Stimulated activated naive B cell treated with anti-CD40 and anti-IgM and Interleukin-4, amounts not matched to agents 10 μg/mL and 1 μg/mL and 100 μg/mL, for 72 hours (primary cell): ENCODE measurements at regions not wholly inside any gene's neighbourhood (a gene's known extent, or its start where the extent isn't known, plus 50 kb on each side); places are given as distances from the start of the nearest gene placed in this dataset.

Experiments
- ATAC-seq, 2 donors: fragments of 150-1000 bp; cut with Tn5 transposase; replicated peaks; 2 replicates each; pipeline ENCODE4 v1.10.0; 2021; ENCODE audit warnings: moderate library complexity in 1 of 2
- DNase-seq: peaks from one replicate; pipeline ENCODE4 v3.0.0; 2021
- H3K27ac Mint-ChIP-seq: one replicate; pipeline ENCODE4 v1.8.0; 2022; ENCODE audit warnings: mild to moderate bottlenecking, mixed read lengths
- H3K27me3 Mint-ChIP-seq, 2 donors: one replicate each; pipeline ENCODE4 v1.8.0; 2022; ENCODE audit warnings: mixed read lengths in 2 of 2
- H3K36me3 Mint-ChIP-seq, 2 donors: one replicate each; pipeline ENCODE4 v1.8.0; 2022; ENCODE audit warnings: mixed read lengths in 2 of 2, mild to moderate bottlenecking in 1 of 2
- H3K4me1 Mint-ChIP-seq, 2 donors: one replicate each; pipeline ENCODE4 v1.8.0; 2022; ENCODE audit warnings: mixed read lengths in 2 of 2, mild to moderate bottlenecking in 1 of 2
- H3K4me3 Mint-ChIP-seq, 2 donors: one replicate each; pipeline ENCODE4 v1.8.0; 2022; ENCODE audit warnings: mild to moderate bottlenecking in 2 of 2, mixed read lengths in 2 of 2, moderate library complexity in 1 of 2
- H3K9me3 Mint-ChIP-seq, 2 donors: one replicate each; pipeline ENCODE4 v1.8.0; 2022; ENCODE audit warnings: mixed read lengths in 2 of 2, mild to moderate bottlenecking in 1 of 2

- Mint-ChIP-seq H3K4me3 (no peak overlapping the region), H3K9me3 (peaks cover 7 to 9% of the 10 kb centered on the region in 2 donors), H3K36me3 (peaks cover 3 to 4% of the 10 kb centered on the region in 2 donors), H3K4me1 (peaks cover 2 to 9% of the 10 kb centered on the region in 2 donors), H3K27ac (no peak overlapping the region), H3K27me3 (no peaks in the 10 kb centered on the region)
- ATAC-seq (no peak), DNase-seq (no peak)
These were observed 121.5 kb upstream of the MAN1A1 start for GRCh38 chr6:119470893-119471542.

DNA sequence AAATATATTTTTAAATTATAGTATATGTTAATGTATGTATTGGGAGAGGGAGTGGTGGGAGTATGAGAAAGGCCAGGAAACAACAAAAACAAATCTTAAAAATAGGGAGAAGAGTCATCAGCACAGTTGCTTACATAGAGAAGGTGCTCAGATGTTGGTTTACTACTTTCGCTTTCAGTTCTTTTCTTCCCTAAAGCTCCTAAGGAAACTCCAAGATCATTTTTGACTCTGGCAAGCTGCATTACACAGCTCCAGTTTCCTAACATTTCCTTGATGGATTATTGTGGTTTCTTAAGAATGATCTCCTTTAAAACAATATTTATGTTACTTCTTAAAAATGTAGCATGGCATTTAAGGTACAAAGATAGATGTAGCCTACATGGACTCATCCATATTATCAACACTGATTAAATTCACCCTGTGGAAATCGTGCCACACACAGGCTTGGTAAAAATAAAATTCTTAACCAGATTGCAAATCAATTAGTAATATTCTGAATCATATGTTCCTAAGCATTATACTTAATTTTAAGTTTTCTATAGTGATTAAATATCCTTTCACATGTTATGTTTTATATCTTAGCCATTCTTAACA lies 118.0 kb upstream of the MAN1A1 start:
- ATAC-seq (no peak), DNase-seq (no peak)
- Mint-ChIP-seq H3K27ac (no peak overlapping the region), H3K36me3 (peaks cover 5 to 14% of the 10 kb centered on the region in 2 donors), H3K4me1 (peaks cover 14 to 30% of the 10 kb centered on the region in 2 donors), H3K27me3 (no peaks in the 10 kb centered on the region), H3K4me3 (no peak overlapping the region), H3K9me3 (peaks cover 7 to 10% of the 10 kb centered on the region in 2 donors)

GRCh38 chr6:119466226-119466625 lies 116.7 kb upstream of the MAN1A1 start:
- no peak overlapping the region for H3K27ac Mint-ChIP-seq

DNA sequence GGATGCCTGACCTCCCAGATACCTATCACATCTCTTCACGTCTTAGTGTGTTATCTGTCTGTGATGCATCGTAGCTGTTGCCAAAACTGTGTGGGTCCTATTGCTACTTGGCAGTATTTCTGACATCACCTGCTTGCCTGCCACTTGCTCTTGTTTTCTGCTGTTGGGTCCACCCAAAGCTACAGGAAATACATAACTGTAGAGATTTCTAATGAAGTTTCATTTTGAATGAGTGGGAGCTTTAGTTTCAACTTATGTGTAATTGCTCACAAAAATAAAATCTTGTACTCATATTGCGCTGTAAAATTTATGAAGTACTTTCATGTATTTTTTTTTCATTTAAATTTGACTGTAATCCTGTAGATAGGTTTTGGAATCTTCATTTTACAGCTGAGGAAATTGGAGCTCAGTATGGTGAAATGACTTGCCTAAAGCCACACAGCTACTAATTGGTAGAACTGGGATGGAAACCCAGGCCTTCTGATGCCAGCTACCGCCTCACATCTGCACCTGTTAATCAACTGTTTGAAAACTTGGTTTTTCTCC lies 113.6 kb upstream of the MAN1A1 start:
- Mint-ChIP-seq H3K27me3 (no peaks in the 10 kb centered on the region), H3K4me3 (peak overlapping the region; percentile 20 to 34), H3K9me3 (peaks cover 15 to 20% of the 10 kb centered on the region in 2 donors), H3K4me1 (peaks cover 37 to 58% of the 10 kb centered on the region in 2 donors), H3K27ac (peak overlapping the region; percentile 84), H3K36me3 (peaks cover 9 to 26% of the 10 kb centered on the region in 2 donors)
- ATAC-seq: peak; percentile 89 to 90
- DNase-seq: no peak

More at GRCh38 chr6:119466226-119466625, 116.7 kb upstream of the MAN1A1 start:
- peaks cover 7 to 13% of the 10 kb centered on the region in 2 donors for H3K9me3 Mint-ChIP-seq
- H3K27me3 Mint-ChIP-seq: no peaks in the 10 kb centered on the region
- H3K36me3 Mint-ChIP-seq: peaks cover 6 to 15% of the 10 kb centered on the region in 2 donors
- peaks cover 20 to 38% of the 10 kb centered on the region in 2 donors for H3K4me1 Mint-ChIP-seq
- DNase-seq (no peak), ATAC-seq (no peak)
- no peak overlapping the region for H3K4me3 Mint-ChIP-seq

DNA sequence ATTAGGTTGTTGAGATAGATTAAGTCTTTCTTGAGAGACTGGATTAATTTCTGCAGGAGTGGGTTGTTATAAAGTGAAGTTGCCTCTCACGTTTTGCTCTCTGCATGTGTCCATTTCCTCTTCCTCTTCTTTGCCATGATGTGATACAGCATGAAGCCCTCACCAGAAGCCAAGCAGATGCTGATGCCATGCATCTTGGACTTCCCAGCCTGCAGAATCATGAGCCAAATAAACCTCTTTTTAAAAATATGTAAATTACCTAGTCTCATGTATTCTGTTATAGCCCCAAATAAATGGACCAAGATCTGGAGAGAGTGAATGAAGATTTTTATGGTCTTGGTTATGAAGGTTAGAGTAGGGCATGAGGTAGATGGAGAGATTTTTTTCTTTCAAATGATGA lies 111.6 kb upstream of the MAN1A1 start:
- Mint-ChIP-seq H3K4me3 (no peak overlapping the region), H3K27me3 (no peaks in the 10 kb centered on the region), H3K36me3 (peaks cover 9 to 26% of the 10 kb centered on the region in 2 donors), H3K4me1 (peaks cover 35 to 51% of the 10 kb centered on the region in 2 donors), H3K9me3 (peaks cover 15 to 20% of the 10 kb centered on the region in 2 donors), H3K27ac (no peak overlapping the region)
- no peak for DNase-seq
- ATAC-seq: no peak

DNA sequence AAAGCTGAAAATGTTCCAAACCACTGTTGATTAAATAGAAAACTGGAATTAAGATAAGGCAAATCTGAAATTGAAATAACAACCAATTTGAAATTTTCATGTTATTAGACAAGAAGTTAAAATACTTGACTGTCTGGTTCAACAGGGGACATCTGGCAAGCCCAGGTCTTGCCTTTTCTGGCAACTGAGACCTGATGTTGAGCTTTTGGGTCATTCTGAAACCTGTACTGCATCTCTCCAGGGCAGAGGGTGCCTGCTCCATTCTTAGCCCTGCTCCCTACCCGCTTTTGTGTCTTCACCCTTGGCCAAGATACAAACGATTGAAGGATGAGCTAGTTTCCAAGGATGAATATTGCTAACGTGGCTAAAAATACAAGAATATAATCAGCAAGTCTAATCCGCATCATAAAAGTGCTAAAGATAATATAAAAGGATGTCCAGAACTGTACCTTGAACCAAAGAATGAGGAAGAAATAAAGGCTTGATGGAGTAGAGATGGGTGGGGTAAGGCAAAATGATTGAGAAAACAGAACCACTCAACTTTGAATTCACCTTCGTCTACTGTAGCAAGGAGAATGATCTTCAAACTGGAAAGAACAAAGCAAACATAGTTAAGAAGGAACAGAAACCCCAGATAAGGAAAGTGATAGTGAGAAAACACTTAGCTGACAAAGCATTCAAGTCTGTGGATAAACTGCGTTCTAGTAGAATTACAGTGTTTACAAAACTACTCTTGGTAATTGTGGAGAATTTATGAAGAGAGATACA lies 109.8 kb upstream of the MAN1A1 start:
- Mint-ChIP-seq H3K4me1 (peaks cover 40 to 60% of the 10 kb centered on the region in 2 donors), H3K27ac (no peak overlapping the region), H3K4me3 (peak overlapping the region in 1 of 2 donors; percentile 23), H3K36me3 (peaks cover 9 to 19% of the 10 kb centered on the region in 2 donors), H3K27me3 (no peaks in the 10 kb centered on the region), H3K9me3 (peaks cover 14 to 20% of the 10 kb centered on the region in 2 donors)
- no peak for DNase-seq
- peak; percentile 66 to 77 for ATAC-seq

DNA sequence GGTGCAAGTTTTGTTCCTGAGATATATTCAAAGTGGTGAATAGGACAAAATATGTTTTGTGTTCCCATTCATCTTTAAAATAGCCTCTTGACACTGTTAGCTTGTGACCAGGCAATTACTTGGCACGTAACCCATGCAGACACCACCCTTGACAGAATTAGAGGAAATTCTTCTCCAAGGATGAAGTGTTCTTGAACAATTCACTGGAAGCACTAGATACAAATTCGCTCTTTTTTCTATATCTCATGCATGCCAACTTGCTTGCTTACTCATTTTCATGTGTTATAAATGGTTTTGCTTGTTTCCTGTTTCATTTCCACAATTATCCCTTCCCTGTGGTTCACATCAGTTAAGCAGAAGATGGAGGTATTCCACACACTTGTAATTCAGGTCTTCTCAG lies 105.2 kb upstream of the MAN1A1 start:
- H3K27me3 Mint-ChIP-seq: no peaks in the 10 kb centered on the region
- H3K27ac Mint-ChIP-seq: no peak overlapping the region
- no peak overlapping the region for H3K4me3 Mint-ChIP-seq
- peaks cover 10 to 14% of the 10 kb centered on the region in 2 donors for H3K9me3 Mint-ChIP-seq
- H3K36me3 Mint-ChIP-seq: peaks cover 9 to 15% of the 10 kb centered on the region in 2 donors
- DNase-seq: no peak
- no peak for ATAC-seq
- peaks cover 33 to 48% of the 10 kb centered on the region in 2 donors for H3K4me1 Mint-ChIP-seq

DNA sequence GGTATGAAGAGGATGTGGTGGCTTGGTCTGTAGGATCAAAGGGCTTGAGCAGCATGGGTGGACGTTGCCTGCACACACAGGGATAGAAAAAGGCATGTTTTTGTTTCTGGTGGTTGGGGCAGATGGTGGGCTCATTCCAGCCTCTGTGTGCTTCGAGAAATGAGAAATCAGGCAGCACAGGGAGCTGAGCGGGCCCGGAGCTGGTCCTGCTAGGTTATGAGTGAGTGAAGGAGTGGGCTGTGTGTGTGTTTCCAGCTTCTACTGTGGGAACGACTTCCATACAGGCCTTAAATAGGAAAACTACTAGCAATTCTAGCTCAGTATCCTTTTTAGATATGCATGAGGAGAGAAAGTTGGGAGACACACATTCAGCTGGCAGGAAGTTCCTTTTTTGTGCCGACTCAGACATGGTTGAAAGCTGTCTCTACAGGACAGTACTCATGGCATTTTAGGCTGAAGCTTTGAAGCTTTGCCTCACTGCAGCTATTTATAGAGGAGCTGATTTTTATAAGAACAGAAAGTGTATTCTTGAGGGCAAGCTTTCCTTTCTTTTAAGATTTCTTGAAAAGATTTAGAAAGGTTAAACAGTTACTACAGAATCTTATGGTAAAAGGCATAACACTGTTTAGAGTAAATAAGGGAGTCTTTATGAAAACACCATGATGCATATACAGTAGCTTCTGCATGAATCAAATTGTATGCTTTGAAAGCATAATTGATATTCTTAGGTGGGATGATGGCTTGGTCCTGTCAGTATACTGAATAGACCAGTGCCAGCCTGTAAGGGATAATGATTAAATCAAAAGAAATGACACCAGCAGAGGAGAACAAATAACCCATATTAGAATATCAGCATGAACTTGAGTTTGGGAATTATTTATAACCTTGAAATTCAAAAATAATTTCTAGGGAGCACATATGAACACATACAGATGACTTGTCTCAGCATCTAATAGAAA lies 104.0 kb upstream of the MAN1A1 start:
- H3K27me3 Mint-ChIP-seq: no peaks in the 10 kb centered on the region
- no peak for ATAC-seq

DNA sequence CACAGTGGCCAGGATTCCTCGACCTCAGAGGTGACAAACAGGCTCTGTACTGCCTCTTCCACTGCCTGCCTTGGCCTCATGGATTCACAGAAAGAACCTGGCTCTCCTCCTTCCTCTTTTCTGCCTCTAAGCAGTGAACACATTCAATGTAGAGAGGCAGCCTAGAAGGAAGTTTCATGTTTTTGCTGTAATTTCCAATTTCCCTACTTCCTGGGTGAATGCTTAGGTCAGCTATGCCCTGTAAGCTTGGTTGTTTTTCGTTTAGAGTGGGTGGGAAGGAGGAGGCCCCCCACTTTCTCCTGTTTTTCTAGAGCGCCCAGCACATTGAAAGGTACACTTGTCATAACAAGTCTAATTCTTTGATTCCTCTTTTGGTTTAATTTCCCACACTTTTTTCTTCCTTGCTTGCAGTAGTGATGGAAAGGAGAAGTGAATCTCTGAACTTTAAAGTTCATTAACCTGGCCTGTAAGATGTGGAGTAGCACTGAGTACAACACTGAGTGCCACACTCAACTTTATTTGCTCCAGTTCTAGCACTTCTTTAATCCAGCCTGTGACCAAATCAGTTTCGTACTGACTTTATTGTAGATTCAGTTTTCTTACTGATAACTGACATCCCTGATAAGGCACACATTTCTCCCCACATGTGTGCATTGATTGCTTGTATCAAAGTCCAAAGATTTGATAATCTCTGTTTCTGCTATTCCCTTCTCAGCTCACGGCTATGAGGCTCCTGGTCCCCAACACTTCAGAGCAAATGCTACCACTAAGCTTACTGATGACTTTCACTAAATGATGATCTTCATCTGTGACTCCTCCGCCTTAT lies 100.0 kb upstream of the MAN1A1 start:
- Mint-ChIP-seq H3K4me1 (peaks cover 47 to 60% of the 10 kb centered on the region in 2 donors), H3K4me3 (peak overlapping the region; percentile 40 to 50), H3K27ac (peak overlapping the region; percentile 77), H3K27me3 (no peaks in the 10 kb centered on the region), H3K9me3 (peaks cover 8 to 10% of the 10 kb centered on the region in 2 donors), H3K36me3 (peaks cover 12% of the 10 kb centered on the region in 2 donors)
- DNase-seq: no peak
- ATAC-seq: peak; percentile 82 to 84

More for the DNA sequence above, 104.0 kb upstream of the MAN1A1 start:
- no peak for DNase-seq
- no peak overlapping the region for H3K4me3 Mint-ChIP-seq
- H3K9me3 Mint-ChIP-seq: peaks cover 9 to 11% of the 10 kb centered on the region in 2 donors
- H3K27ac Mint-ChIP-seq: no peak overlapping the region
- peaks cover 12% of the 10 kb centered on the region in 2 donors for H3K36me3 Mint-ChIP-seq
- peaks cover 35 to 50% of the 10 kb centered on the region in 2 donors for H3K4me1 Mint-ChIP-seq

GRCh38 chr6:119447921-119448320 lies 98.4 kb upstream of the MAN1A1 start:
- DNase-seq (no peak), ATAC-seq (no peak)
- Mint-ChIP-seq H3K27ac (no peak overlapping the region), H3K4me1 (peaks cover 54 to 64% of the 10 kb centered on the region in 2 donors), H3K9me3 (peaks cover 8 to 9% of the 10 kb centered on the region in 2 donors), H3K36me3 (peaks cover 12 to 15% of the 10 kb centered on the region in 2 donors), H3K4me3 (no peak overlapping the region), H3K27me3 (no peaks in the 10 kb centered on the region)

- ATAC-seq (no peak), DNase-seq (no peak)
- peaks cover 56 to 73% of the 10 kb centered on the region in 2 donors for H3K4me1 Mint-ChIP-seq
- no peaks in the 10 kb centered on the region for H3K27me3 Mint-ChIP-seq
- H3K4me3 Mint-ChIP-seq: no peak overlapping the region
- peaks cover 5 to 8% of the 10 kb centered on the region in 2 donors for H3K9me3 Mint-ChIP-seq
- H3K36me3 Mint-ChIP-seq: peaks cover 9 to 11% of the 10 kb centered on the region in 2 donors
- H3K27ac Mint-ChIP-seq: no peak overlapping the region
These were observed 97.0 kb upstream of the MAN1A1 start for GRCh38 chr6:119446609-119447008.

GRCh38 chr6:119446115-119446554 lies 96.6 kb upstream of the MAN1A1 start:
- ATAC-seq (no peak), DNase-seq (no peak)

More at GRCh38 chr6:119446115-119446554, 96.6 kb upstream of the MAN1A1 start:
- H3K9me3 Mint-ChIP-seq: peaks cover 5 to 8% of the 10 kb centered on the region in 2 donors
- peaks cover 9 to 11% of the 10 kb centered on the region in 2 donors for H3K36me3 Mint-ChIP-seq
- H3K4me1 Mint-ChIP-seq: peaks cover 56 to 73% of the 10 kb centered on the region in 2 donors
- no peak overlapping the region for H3K4me3 Mint-ChIP-seq
- no peak overlapping the region for H3K27ac Mint-ChIP-seq
- H3K27me3 Mint-ChIP-seq: no peaks in the 10 kb centered on the region
